ENCODE measurements at regions not wholly inside any gene's neighbourhood (a gene's known extent, or its start where the extent isn't known, plus 50 kb on each side); places are given as distances from the start of the nearest gene placed in this dataset.

DNA sequence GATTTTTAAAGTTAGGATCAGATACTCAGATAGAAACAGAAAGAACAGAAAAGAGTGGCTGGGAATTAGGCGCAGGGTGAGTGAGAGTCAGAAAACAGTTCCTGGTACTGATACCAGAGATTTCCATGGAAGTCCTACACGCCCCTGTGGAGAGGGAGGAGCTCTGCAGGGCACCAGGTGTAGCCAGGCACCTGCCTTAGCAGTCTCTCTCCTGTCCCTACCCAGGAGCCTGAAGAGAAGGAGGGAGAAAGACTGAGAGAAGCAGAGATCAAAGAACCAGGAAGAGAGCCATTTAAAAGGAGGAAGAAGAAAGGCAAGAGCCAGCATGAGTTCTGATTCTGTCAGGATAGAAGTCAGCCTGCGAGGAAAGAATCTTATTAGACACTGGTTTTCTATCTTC, 65.0 kb downstream of the CBLN1 start:
- no peak for DNase-seq (ENCODE audit: low read depth)

DNA sequence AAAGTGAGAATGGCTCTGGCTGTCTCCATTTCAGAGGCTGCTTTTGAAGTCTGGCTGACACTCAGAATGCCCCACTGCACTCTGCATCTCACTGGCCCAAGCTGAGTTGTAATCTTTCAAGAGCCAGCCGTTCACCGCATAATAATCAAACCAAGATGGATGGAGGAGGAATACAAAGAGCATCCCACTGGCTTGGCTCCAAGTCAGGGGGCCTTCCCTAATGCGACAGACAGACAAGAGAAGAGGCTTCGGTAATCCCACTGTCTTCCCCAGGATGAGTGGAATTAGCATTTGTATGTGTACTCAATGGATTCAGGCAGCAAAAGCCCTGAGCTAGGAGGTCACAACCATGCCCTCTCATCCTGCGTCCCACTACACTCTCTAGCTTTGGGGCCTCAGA, 68.0 kb downstream of the CBLN1 start:
- DNase-seq (ENCODE audit: low read depth) = no peak

DNA sequence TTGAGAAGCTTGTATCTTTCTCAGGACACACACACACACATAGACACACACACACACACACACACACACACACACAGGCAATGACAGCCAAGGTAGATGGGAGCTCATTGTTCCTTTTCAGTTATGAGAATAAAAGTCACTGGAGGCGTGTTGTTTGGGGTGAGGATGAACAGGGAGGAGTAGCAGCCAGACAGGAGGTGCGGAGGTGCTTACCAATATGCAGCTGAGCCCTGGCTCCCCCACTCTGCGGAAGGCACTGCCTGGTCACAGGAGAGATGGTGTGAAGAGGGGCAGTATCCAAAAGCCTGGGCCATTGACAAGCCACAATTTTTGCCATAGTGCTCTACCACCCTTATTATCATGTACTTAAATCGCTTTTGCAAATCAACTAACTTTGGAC, 77.4 kb downstream of the CBLN1 start:
- no peak for DNase-seq (ENCODE audit: low read depth)

DNA sequence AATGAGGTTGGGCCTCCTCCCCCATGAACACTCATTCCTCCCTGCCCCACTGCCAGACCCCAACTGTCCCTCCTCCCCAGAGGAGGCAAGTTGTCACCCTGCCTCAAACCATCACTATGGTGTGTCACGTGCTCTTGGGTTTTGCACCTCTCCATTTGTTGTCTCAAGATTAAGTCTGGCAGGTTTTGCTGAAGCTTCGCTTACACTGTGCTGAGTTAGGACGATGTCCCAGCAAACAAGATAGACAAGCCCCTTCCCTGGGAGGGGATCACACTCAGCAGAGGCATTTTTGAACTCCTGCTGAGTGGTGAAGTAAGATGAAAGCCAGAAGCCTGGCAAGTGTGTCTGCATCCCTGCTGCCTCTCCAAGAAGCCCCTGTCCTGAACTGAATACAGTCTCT, 78.3 kb downstream of the CBLN1 start:
- no peak for DNase-seq (ENCODE audit: low read depth)

DNA sequence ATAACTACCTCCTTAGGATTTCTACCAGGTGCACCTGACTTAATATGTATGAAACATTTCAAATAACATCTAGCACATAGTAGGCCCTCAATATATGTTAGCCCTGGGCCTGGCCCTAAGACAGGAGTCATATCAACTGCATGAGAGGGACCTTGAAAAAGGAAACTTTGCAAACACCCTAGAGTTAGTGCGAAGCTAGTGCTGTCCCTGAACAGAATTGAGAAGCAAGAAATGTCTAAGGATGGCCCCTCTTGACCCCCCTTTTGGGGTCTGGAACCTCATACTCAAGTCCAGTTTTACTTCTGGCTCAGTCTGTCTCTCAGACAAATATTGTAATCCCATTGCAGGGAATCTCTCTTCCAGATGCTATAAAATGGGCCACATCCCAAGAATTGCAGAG, 80.5 kb downstream of the CBLN1 start:
- DNase-seq (ENCODE audit: low read depth) = no peak

DNA sequence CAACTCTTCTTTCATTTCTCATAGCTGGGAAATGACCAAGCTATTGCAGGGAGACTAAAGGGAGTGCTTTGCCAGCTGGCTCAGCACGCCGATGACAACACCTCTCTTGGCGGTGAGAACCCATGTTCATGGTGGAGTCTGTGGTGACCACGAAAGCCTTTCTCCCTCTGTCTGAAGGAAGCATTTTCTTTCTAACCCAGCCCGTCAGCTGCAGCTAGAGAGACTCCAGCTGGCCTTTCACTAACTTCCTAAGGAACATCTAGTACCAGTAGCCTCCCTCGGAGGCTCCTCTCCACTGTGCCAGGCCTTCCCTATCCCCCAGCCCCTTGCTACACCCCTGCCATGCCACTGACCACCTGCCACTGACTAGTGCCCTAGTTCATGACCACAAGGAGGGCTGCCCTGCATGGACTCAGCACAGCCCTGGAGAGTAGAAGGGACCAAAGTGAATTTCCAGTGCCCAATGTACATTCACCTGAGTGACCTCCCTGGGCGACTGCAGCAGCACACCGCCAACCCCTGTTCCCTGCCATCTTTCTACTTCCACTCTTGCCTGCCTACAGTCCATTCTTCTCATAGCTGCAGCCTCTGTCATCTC, 81.3 kb downstream of the CBLN1 start:
- no peak for DNase-seq (ENCODE audit: low read depth)

DNA sequence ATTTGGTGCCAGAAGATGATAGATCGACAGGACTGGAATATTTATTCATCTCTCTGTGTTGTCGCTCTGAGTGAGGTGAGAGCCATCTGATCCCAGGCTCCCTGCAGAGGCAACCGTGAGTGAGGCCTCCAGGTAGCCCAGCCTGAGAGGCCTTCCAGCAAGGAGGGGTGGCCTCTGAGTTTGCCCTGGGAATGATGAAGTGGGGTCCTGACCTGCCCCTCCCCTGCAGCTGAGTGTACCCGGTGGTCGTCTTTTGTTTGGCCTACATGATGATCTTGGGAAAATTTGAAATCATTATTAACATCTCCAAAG, 86.4 kb downstream of the CBLN1 start:
- DNase-seq (ENCODE audit: low read depth) = no peak

DNA sequence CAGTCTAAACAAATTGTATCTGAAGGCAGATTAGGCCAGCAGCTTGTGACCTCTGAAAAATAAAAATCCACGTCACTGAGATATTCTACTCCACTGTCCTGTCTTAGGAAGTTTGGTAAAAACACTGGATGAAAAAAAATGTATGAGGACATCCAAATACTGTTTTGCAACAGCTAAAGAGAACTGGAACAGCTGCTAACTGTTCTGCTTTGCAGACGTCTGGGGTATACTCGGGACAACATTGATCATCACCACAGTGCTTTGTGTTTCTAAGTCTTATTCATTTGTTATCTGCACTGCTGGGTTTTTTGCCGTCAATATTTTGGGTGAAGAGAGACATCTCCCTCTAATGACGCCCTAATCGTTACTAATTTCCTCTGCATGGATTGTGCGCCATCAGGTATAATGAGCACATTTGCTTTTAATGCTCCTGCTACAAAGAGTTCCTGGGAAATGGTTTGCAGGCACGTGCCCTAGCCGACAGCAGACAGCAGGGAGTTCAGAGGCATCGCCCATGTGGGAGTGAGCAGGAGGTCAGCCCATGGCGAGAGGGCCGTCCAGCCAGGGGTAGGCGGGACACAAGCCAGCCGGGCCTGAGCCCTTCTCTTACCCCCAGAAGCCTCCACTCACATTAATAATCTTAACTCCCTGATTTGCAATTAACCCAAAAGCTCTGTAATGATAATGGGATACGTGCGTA, 87.0 kb downstream of the CBLN1 start:
- DNase-seq (ENCODE audit: low read depth) = no peak

DNA sequence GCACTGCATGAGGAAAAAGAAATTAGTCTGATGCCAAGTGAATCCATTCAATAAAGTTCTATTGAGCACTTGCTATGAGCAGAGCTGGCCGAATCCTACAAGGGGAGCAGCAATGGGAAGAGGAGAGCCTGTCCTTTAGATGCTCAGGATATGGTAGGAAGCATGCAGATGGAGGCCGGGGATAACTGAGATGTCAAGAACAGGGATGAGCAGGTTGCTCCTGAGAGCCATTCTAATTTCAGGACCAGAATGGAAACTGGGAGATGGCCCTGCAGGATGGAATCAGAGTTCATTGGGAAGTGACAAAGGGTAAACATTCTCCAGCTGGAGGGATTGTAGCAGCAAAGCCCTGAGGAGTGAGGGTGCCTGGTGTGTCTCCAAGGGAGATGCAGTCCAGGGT, 88.0 kb downstream of the CBLN1 start:
- DNase-seq (ENCODE audit: low read depth) = no peak

DNA sequence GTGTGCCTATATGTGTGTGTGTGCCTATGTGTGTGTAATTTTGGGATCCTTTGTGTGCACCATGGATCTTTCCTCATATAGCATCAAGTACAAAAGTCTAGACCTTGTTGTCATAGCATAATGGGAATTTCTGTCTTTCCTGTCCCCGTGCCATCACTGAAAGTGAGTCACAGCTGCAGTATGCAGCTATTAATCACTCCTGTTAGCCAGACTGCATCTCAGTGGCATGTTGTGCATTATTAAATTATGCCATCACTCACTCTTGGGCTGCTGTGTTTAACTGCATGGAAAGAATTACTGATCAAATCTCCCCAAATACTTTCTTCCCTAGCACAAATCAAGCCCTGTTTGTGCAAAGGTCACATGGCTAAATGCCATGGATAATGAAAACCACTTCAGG, 92.4 kb downstream of the CBLN1 start:
- peak; percentile 2 for DNase-seq (ENCODE audit: low read depth)

DNA sequence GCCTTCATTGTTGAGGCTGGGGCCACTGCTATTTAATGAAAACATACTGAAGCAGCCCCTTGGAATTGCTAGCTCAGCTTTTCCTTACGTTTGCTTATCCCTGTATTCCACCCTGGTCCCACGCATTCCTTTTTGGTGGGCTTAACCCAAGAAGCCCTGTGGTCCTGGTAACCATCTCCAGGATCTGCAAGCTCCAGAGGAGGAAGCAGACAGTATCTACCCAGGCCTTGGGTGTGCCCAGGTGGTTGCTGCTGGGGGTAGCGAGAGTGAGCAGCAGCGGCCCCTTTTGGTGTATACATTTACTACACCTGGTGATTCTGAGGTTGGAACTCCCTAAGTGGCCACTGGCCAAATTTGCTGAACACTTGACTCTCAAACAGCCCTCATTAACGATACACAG, 97.7 kb downstream of the CBLN1 start:
- DNase-seq (ENCODE audit: low read depth) = no peak

DNA sequence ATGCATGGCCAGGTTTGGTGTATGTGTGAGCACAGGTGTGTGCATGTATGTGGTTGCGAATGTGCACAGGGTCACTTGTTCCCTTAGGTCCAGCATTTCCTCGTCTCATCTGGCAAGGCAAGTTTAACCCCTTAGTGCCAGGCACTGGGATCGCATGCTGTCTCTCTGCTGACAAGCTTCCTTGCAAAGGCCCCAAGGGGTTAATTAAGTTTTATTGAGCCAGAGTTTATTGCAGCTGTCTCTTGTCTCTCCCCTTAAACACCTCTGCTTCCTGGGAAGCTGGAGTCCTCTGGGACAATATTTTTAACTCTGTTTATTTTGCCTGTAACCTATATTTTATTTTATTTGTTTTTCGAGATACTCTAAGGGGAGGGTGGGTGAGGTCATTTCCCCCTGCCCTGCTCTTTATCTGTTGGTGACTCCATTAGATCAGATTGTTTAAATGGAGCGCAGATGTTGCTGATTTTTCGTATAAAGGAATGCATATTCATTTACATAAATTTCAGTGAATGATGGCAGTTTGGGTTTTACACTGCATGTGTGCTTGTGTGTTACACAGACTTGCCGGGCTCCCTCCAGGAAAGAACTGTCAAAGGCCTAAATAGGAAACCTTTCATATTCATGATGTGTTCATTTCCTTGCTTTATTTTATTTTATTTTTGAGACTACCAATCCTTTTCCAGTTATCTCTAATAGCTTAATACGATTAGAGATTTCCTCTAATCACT, 99.7 kb downstream of the CBLN1 start:
- DNase-seq (ENCODE audit: low read depth) = no peak

DNA sequence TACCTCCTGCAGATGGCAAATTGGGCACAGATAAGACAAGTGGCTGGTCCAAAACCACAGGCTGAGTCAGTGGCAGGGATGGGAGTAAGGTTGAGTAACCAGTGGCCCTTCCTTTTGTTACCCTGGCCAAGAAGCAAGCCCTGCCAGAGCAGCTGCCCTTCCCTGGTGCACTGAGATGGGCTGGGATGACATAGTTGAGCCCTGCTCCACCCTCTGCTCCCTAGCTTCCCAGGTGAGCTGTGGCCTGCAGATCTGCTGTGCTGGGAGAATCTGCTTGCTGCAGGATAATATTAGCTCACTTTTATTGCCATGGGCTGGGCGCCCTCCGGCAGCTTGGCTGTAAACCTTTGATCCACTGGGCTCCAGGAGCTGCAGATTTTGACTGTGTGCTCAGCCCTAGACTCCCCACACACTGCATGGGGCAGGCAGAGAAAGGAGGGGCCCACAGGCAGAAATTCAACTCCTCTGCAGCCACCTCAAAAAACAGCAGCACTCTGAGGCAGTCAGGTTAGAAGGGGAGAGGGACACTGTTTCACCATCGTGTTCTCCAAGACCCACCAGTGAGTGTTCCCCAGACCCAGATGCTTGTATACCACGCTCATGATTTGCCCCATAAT, 101.8 kb downstream of the CBLN1 start:
- DNase-seq (ENCODE audit: low read depth) = no peak

DNA sequence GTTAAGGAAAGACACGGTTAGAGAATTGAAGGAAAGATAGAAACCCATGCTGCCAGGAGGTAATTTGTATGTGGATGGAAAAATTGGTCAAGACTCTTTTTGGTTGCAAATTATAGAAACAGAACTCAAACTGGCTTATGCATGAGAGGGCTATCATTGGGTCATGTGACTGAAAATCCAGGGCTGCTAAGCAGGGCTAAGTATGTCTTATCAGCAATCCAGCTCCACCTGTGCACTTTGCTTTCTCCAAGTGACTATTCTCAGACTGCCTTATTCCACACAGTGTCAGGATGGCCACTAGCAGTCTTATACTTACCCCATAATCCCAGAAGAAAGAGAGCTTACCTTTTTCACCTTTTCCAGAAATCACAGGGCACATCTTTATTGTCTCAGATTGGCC, 113.5 kb downstream of the CBLN1 start:
- no peak for DNase-seq (ENCODE audit: low read depth)

DNA sequence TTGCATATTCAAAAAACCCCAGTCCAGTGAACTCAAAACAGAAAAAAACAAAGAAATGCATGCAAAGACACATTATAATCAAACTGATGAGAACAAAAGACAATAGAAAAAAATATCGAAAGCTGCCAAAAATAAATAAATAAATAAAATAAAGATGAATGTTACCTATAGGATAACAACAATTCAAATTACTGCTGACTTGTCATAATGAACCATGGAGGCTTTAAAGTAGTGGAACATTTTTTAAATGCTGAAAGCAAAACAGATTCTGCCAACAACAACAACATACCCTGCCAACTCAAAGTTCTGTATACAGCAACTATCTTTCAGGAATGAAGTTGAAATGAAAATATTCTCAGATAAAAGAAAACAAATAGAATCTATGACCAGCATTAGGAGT, 116.6 kb downstream of the CBLN1 start:
- no peak for DNase-seq (ENCODE audit: low read depth)

DNA sequence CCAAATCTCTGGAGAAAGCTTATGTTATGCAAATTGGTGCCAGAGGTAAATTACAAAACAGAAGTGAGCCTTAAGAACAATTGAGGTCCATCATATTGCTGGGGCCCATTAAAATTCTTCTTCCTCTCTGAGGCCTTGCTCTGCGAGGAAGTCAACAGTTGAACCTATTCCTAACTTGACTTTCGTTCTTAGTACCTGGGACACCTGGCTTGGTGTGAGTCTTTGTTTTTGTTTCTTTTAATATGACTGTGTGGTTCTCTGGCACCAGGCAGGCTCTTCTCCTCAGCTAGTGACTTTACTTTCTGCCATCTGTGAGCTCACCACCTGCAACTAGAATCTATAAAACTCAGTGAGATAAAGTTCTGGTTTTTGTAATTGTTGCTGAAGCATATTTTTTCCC, 120.4 kb downstream of the CBLN1 start:
- no peak for DNase-seq (ENCODE audit: low read depth)

DNA sequence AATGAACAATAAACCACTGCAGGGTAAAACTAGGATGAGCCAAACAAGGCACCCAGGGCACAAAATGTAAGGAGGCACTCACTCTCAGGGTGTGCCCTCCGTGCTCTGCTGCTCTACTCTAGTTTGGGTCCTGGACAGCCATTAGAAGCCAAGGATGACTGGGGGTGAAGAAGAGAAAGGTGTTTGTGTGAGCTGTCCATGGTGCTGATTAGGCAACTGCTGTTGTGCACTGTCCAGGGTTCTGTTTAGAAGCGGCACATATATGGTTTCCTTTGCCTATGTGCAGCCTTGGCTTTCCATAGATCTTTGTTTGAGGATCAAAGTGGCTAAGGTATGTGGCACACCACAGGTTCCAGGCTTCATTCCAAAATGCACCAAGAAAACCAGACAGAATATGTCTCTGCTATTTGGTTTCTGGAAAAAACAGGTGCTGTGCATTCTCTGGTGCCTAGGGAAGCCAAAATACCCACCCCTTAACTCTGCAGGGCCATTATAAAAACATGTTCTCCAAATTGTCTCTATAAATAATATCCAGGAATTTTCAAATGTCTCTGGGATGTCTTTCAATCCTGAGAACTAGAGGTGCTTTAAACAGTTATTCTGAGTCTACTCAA, 123.5 kb downstream of the CBLN1 start:
- DNase-seq (ENCODE audit: low read depth) = peak; percentile 8

DNA sequence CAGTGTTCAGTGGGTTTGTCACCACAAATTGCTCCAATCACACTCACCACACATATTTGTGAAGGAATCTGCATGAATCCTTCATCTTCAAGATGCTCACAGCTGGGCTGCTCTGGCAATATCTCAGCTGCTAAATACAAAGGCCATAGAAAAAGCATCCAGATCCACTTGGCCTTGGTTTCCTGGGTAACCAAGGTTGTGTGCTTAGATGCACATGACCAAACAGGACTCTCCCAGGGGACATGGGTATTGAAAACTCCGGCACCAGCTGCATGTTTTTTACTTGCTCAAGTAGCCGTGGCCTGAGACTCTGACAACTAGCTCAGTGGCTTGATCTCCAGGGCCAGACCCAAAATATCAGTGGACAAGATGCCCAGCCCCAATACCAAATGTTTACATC, 131.3 kb downstream of the CBLN1 start:
- no peak for DNase-seq (ENCODE audit: low read depth)

DNA sequence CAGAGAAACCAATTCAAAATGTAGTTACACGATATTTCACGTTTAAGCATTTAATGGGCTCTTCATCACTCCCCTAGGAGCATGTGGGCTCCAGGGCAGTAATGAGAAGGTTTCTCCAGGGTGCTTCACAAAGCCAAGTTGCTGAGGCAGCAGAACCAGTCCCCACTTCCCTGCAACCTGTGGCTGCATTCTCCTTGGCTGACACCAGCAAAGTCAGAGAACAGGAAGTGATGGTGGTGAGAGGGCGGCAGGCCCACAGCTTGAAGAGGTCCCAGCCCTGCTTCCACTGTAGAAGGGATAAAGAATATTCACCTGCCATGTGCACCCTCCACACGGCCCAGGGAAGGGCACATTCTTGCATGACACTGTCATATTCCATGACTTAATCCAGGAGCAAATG, 133.2 kb downstream of the CBLN1 start:
- no peak for DNase-seq (ENCODE audit: low read depth)

DNA sequence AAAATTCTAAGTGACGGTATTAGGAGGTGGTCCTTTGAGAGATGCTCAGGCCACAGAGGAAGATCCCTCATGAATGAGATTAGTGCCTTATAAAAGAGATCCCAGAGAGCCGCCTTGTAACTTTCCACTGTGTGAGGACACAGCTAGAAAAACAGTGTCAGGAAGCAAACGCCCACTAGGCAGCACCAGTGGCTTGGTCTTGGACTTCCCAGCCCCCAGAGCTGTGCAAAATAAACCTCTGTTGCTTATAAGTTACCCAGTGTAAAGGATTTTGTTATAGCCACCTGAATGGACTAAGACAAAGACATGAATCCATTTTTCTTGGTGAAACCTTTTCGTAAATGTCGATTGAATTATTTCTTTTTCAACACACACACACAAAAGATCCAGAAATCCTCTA, 141.0 kb downstream of the CBLN1 start:
- no peak for DNase-seq (ENCODE audit: low read depth)

DNA sequence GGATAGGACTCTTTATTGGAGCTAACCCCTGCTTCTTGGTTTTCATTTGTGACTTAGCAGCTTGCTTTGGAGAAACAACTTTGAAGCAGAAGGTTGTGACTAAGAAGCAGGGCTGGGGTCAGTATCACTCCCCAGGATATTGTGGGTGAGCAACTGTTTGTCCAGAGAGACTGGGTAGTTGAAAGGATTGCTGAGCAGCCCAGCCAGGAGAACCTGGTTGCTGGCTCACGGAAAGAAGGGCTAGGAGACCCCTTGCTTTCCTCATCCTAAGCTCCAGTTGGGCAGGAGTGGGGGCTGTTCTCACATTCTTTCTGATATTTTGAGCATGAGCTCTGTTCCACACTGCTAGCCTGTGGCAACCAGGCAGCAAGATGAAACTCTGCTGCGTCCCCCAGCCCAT, 151.2 kb downstream of the CBLN1 start:
- no peak for DNase-seq (ENCODE audit: low read depth)

DNA sequence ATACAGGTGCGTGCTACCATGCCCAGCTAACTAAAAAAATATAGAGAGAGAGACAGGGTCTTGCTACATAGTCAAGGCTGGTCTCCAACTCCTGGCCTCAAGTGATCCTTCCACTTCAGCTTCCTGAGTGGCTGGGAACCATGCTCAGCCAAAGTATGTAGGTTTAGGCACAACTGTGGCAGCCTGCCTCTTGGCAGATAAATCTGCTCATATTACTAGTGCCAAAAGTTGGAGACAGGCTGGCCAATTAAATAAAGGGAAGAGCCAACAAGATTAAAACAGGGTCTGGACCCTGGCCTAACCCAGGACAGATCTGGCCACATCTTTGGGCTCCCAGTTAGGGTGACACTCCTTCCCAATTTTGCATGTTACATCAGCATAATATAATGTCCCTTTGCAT, 151.7 kb downstream of the CBLN1 start:
- no peak for DNase-seq (ENCODE audit: low read depth)

DNA sequence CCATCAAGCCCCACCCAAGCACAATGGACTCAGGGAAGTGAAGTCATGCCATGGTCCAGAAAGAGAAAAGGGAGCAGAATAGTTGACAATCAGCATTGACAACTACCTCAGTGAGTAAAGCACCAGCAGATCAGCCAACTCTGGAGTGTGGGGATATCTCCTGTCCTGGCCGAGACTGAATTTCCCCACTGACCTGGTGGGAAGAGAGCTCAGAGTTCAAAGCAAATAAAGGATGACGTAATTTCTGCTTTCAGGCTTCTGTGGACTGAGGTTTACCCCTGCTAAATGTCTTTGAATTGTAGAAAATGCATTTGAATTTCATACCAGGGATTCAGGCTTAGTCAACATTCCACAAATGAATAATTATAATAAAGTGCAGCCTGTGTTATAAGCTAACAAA, 152.9 kb downstream of the CBLN1 start:
- no peak for DNase-seq (ENCODE audit: low read depth)
